Stomach (tissue), 8 donors: ENCODE measurements at regions not wholly inside any gene's neighbourhood (a gene's known extent, or its start where the extent isn't known, plus 50 kb on each side); places are given as distances from the start of the nearest gene placed in this dataset.

Source experiments
- DNase-seq, 2 donors: peaks; one replicate each; pipeline versions ENCODE4 v3.0.0 to v3.0.0-alpha.2; 2013 to 2019
- H3K27ac ChIP-seq, 5 donors: fragments of 200-600 bp in 4 of 5; sonication (generic) in 4 of 5; one replicate each; pipeline ENCODE4 v1.5.1; 2013 to 2019; ENCODE audit warnings: mild to moderate bottlenecking in 1 of 5, moderate library complexity in 1 of 5
- H3K27me3 ChIP-seq, 3 donors: fragments of 200-600 bp; sonication (generic); one replicate each; pipeline ENCODE4 v1.5.1; 2017 to 2019; ENCODE audit warnings: mixed run types in 1 of 3
- H3K36me3 ChIP-seq, 4 donors: fragments of 200-600 bp; sonication (generic); 1 replicate in 3 of 4; 2 replicates in 1 of 4; pipeline ENCODE4 v1.5.1; 2016 to 2019
- H3K4me1 ChIP-seq, 4 donors: fragments of 200-600 bp; sonication (generic); one replicate each; pipeline ENCODE4 v1.5.1; 2016 to 2019
- H3K4me3 ChIP-seq, 4 donors: fragments of 200-600 bp; sonication (generic) in 3 of 4; one replicate each; pipeline ENCODE4 v1.5.1; 2016 to 2019; ENCODE audit warnings: mild to moderate bottlenecking in 1 of 4
- H3K9me3 ChIP-seq, 4 donors: fragments of 200-600 bp; sonication (generic); one replicate each; pipeline ENCODE4 v1.5.1; 2016 to 2019
- EP300 ChIP-seq: sonication (generic); formaldehyde crosslinking; IDR thresholded peaks from one replicate; pipeline ENCODE4 v1.6.1; 2017; ENCODE audit warnings: antibody characterized with exemption
- POLR2A ChIP-seq, 4 donors: fragments of 450-650 bp; IDR thresholded peaks; one replicate each; pipeline ENCODE4 v1.6.1; 2016; ENCODE audit warnings: antibody characterized with exemption in 4 of 4, control low read depth in 2 of 4, mild to moderate bottlenecking in 1 of 4, moderate library complexity in 1 of 4
- POLR2AphosphoS5 ChIP-seq, 3 donors: sonication (generic); formaldehyde crosslinking; IDR thresholded peaks; one replicate each; pipeline ENCODE4 v1.6.1; 2016; ENCODE audit warnings: antibody characterized with exemption in 3 of 3
- WGBS, 5 donors: extraction: QIAGEN DNeasy Blood & Tissue Kit in 3 of 5; methylation state at CpG; one replicate each; pipeline versions ENCODE4 v1.1.5 to v1.1.7; 2013 to 2018; 5-methylcytosine and 5-hydroxymethylcytosine counted together
- intact Hi-C: fragments of 100-400 bp; cut with DNase I; formaldehyde crosslinking; loops from one replicate; pipeline ENCODE4 v1.15.1; 2023; ENCODE audit warnings: low total_unique reads
- TF ChIP-seq, protein P1 (sequence below), 7 experiments: fragments of 450-650 bp in 4 of 7; fragments of 200-600 bp in 3 of 7; sonication (generic) in 3 of 7; IDR thresholded peaks; one replicate each; pipeline ENCODE4 v1.5.1; 2016 to 2019; ENCODE audit warnings: antibody characterized with exemption in 7 of 7, control low read depth in 2 of 7, mild to moderate bottlenecking in 1 of 7
- donor health status: healthy with polysubstance abuse.
- donor health status: Bipolar disorder and iron deficiency.
- donor health status: healthy.

DNA sequence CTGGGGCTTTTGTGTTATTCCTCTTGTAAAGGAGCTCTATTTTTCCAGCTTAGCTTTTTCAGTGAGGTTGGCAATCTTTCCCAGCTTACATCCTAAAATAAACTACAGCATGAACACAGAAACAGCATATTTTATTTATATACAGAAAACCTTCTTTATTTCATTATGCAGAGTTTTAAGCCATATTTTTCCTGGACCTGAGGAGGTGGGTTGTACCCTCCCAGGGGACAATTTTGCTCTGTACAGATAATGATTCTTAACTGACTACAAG, 341.2 kb upstream of the TYRP1 start:
- no peaks in the 10 kb centered on the region for H3K36me3 ChIP-seq
- H3K27me3 ChIP-seq: no peaks in the 10 kb centered on the region
- no peaks in the 10 kb centered on the region for H3K9me3 ChIP-seq
- H3K27ac ChIP-seq: no peak overlapping the region
- no peak for DNase-seq
- no peak overlapping the region for H3K4me3 ChIP-seq
- TF ChIP-seq, protein P1, sequence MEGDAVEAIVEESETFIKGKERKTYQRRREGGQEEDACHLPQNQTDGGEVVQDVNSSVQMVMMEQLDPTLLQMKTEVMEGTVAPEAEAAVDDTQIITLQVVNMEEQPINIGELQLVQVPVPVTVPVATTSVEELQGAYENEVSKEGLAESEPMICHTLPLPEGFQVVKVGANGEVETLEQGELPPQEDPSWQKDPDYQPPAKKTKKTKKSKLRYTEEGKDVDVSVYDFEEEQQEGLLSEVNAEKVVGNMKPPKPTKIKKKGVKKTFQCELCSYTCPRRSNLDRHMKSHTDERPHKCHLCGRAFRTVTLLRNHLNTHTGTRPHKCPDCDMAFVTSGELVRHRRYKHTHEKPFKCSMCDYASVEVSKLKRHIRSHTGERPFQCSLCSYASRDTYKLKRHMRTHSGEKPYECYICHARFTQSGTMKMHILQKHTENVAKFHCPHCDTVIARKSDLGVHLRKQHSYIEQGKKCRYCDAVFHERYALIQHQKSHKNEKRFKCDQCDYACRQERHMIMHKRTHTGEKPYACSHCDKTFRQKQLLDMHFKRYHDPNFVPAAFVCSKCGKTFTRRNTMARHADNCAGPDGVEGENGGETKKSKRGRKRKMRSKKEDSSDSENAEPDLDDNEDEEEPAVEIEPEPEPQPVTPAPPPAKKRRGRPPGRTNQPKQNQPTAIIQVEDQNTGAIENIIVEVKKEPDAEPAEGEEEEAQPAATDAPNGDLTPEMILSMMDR (IDR thresholded peaks at IDR 0.05): no peak
- no peak for TF ChIP-seq POLR2A (IDR thresholded peaks at IDR 0.05)
- TF ChIP-seq POLR2AphosphoS5 (IDR thresholded peaks at IDR 0.05): no peak
- TF ChIP-seq EP300: no peak
- intact Hi-C loops: no loop called here
- H3K4me1 ChIP-seq: no peaks in the 10 kb centered on the region

DNA sequence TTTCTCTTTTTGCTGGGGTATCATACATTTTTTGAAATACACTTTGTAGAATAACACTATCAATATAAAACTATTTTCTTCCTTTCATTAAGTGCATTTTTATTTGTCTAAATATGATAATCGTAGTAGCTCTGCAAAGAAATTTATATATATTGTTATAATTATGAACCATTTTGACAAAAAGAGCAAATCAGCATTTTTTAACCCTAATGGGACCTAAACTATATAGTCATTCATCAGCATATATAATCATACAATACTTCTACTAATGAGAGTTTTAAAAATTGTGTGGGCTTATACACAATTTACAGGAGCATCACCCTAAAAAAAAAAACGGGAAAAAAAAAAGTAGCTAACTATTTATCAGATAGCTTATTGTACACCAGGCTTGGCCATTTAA, 329.7 kb upstream of the TYRP1 start:
- intact Hi-C loops: no loop called here
- no peaks in the 10 kb centered on the region for H3K27me3 ChIP-seq

DNA sequence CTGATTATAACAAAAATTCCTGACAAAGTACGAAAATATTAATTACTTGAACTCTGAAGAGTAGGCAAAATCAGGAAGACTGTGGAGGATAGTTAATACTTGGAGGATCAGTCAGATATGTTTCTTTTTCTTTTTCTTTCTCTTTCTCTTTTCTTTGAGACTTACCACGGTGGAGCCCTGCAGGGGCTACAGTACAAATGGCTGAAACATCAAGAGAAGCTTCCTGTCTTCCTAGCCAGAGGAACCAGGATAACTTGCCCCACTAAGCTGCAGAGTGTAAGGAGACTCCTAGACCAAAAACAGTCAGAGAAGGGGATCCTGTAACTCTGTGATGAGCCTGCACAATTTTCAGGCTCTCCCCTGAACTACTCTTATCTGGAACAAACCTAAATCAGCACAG, 324.6 kb upstream of the TYRP1 start:
- Histone ChIP-seq H3K36me3 (no peaks in the 10 kb centered on the region), H3K9me3 (no peaks in the 10 kb centered on the region), H3K27ac (no peak overlapping the region), H3K4me1 (no peaks in the 10 kb centered on the region), H3K4me3 (no peak overlapping the region), H3K27me3 (no peaks in the 10 kb centered on the region)
- no peak for DNase-seq
- no peak for TF ChIP-seq POLR2A (IDR thresholded peaks at IDR 0.05)
- no peak for TF ChIP-seq EP300
- TF ChIP-seq POLR2AphosphoS5 (IDR thresholded peaks at IDR 0.05): no peak
- TF ChIP-seq, protein P1 (IDR thresholded peaks at IDR 0.05): no peak
- intact Hi-C loops: no loop called here
- 36 to 66% (median 45%) methylated on average over 2 of the region's 2 CpGs for WGBS, 5 donors

More for the DNA sequence above, 329.7 kb upstream of the TYRP1 start:
- no peak overlapping the region for H3K27ac ChIP-seq
- H3K4me3 ChIP-seq: no peak overlapping the region
- H3K4me1 ChIP-seq: no peaks in the 10 kb centered on the region
- TF ChIP-seq, protein P1 (IDR thresholded peaks at IDR 0.05): no peak
- TF ChIP-seq POLR2AphosphoS5 (IDR thresholded peaks at IDR 0.05): no peak
- TF ChIP-seq EP300: no peak
- no peak for TF ChIP-seq POLR2A (IDR thresholded peaks at IDR 0.05)
- no peaks in the 10 kb centered on the region for H3K9me3 ChIP-seq
- H3K36me3 ChIP-seq: no peaks in the 10 kb centered on the region
- no peak for DNase-seq
- WGBS, 5 donors: 30 to 70% (median 52%) methylated on average over 2 of the region's 2 CpGs

DNA sequence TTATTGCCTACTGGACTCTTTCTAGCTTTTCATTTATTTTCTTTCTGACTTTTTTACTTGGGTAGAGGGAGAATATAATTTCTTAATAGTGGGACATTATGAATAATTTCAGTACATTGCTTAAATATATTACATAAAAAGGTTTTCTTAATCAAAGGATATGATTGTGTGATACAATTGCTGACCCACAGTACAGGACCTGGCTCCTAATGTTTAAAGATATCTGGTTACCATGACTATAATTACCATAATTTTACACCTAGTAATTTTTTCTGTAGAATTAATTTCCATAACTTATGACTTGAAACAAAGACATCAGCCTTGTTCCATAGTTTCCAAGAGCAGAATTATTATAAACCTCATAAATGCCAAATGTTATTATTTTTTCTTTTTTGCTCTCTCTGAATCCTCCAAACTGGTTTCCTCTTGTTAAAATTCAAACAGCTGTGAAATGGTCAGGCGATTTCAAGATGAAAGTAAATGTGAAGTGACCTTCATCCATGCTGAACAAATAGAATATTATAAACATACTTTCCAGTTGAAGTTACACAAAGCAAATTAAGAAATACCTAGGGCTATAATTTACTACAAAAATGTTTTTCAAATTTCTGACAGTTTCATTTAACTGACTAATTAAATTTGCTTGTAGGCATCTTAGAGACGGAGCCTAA, 301.2 kb upstream of the TYRP1 start:
- Histone ChIP-seq H3K9me3 (no peaks in the 10 kb centered on the region), H3K36me3 (no peaks in the 10 kb centered on the region), H3K4me1 (no peaks in the 10 kb centered on the region), H3K27me3 (no peaks in the 10 kb centered on the region), H3K4me3 (no peak overlapping the region), H3K27ac (no peak overlapping the region)
- intact Hi-C loops: no loop called here
- TF ChIP-seq POLR2AphosphoS5 (IDR thresholded peaks at IDR 0.05): no peak
- no peak for TF ChIP-seq EP300
- no peak for TF ChIP-seq POLR2A (IDR thresholded peaks at IDR 0.05)
- TF ChIP-seq, protein P1 (IDR thresholded peaks at IDR 0.05): no peak
- peak in 1 of 2 donors; percentile 4 for DNase-seq
- WGBS, 5 donors: 55 to 77% (median 71%) methylated on average over 2 of the region's 2 CpGs
